Glomerular endothelial cell (primary cell): ENCODE measurements at regions not wholly inside any gene's neighbourhood (a gene's known extent, or its start where the extent isn't known, plus 50 kb on each side); places are given as distances from the start of the nearest gene placed in this dataset.
"Not testable (repeated sequence)": the region's sequence is repeated elsewhere in the genome, so short reads cannot be mapped to it uniquely, and the experiment has no call there.

Experiments
- DNase-seq: peaks from one replicate; pipeline ENCODE4 v3.0.0-alpha.2; 2011; ENCODE audit warnings: low read depth, low spot score; ENCODE audit errors: extremely low read depth

- no peak for DNase-seq
These were observed 926.8 kb upstream of the SLC39A10 start for GRCh38 chr2:194730266-194730665.

GRCh38 chr2:194725169-194725568 is 931.9 kb upstream of the SLC39A10 start:
- no peak for DNase-seq

- no peak for DNase-seq
These were observed 933.6 kb upstream of the SLC39A10 start for GRCh38 chr2:194723446-194723845.

- no peak for DNase-seq
These were observed 935.8 kb upstream of the SLC39A10 start for GRCh38 chr2:194721227-194721626.

DNA sequence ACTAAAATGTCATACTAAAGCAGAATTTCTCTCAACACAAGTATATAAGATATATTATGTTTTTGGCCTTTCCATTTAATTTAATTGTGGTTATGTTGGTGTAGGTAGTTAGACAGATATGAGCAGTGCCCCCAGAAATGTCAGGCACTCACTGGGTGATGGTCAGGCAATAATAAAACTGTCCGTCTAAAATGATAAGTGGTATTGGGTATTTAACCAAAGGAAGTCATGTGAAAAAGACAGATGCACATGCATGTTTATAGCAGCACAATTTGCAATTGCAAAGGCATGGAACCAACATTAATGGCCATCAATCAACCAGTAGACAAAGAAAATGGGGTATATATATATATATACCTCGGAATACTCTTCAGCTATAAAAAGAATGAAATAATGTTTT is 936.6 kb upstream of the SLC39A10 start:
- DNase-seq, result no peak

GRCh38 chr2:194718881-194719280 is 938.1 kb upstream of the SLC39A10 start:
- DNase-seq, result no peak

DNA sequence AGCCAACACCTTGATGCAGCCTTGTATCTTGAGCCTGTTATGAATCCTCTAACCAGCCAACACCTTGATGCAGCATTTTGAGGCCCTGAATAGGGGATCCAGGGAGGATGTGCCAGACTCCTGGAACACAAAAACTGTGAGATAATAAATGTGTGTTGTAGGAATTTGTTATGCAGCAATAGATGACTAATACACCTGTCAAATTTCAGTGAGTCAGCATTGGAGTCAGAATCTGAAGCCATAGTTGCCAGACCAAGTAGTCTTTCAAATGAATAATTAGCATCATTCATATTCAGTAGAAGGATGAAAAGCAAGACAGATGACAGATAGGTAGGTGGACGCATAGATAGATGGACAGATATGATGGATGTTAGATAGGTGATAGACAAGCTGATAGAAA is 942.5 kb upstream of the SLC39A10 start:
- DNase-seq, result no peak

GRCh38 chr2:194709840-194710239 is 947.2 kb upstream of the SLC39A10 start:
- DNase-seq, result no peak

DNA sequence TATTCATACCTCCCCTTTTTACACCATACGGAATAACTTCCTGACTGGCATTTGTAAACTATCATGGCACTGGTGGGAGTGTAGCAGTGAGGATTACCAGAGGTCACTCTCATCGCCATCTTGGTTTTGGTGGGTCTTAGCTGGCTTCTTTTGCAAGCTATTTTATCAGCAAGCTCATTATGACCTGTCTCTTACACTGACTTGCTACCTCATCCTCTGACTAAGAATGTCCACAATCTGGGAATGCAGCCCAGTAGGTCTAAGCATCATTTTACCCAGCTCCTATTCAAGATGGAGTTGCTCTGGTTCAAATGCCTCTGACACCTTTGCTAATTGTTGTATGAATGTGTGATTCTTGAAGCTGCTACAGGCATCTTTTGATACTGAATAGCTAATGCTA is 950.8 kb upstream of the SLC39A10 start:
- no peak for DNase-seq

DNA sequence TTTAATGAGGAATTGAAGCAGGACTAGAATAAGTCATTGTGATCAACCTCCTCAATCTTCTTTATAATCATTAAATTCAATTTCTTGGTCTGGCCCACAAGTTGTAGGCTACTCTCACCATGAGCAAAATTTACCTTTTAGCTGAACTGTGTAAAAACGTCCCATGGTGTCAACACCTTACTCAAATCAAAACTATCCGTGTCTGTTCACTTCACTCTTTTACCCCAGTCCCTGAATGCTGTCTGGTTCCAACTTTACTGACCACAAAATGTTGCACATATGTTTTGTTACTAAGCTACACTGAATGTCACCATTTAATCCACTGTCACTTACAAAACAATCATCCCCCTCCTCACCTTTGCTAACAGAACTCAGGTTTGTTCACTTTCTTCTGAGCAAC is 951.6 kb upstream of the SLC39A10 start:
- no peak for DNase-seq

DNA sequence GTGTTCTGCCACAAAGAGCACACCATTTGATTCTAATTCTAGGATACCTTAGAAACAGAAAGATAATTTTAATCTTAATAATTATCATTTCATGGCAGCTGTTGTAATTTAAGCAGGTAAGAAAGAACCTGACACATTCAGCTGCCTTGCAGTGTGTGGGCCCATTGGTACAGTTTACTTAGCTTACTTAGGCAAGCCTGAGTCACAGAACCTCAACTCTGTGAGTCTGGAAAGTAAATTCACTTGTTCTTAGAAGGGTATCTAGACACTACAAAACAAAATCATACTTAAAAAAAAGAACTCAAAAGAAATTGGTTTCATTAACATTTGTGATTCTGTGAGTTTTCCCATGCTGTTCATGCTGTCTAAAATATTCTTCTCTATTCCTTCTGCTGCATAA is 956.3 kb upstream of the SLC39A10 start:
- DNase-seq, result no peak

DNA sequence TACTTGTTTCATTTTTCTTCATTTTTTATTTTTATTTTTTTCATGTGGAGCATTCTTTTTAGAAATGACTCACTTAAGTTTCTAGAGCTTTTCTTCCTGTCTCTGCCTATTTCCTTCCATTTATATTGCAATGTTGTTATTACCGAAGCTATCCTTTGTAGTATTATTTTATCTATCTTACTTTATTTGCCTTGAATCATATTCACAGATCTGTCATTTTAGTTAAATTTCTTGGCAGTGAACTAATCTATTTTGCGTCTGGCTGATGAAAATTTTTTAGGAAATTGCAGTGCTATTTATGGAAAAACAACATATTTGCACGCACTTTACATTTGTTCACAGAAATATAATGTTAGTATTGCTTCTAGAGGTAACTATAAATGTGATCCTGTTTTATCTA is 956.9 kb upstream of the SLC39A10 start:
- peak; percentile 23 for DNase-seq

- no peak for DNase-seq
These were observed 959.0 kb upstream of the SLC39A10 start for GRCh38 chr2:194698012-194698411.

GRCh38 chr2:194697439-194697838 is 959.6 kb upstream of the SLC39A10 start:
- DNase-seq, result no peak

GRCh38 chr2:194696690-194697089 is 960.3 kb upstream of the SLC39A10 start:
- no peak for DNase-seq

DNA sequence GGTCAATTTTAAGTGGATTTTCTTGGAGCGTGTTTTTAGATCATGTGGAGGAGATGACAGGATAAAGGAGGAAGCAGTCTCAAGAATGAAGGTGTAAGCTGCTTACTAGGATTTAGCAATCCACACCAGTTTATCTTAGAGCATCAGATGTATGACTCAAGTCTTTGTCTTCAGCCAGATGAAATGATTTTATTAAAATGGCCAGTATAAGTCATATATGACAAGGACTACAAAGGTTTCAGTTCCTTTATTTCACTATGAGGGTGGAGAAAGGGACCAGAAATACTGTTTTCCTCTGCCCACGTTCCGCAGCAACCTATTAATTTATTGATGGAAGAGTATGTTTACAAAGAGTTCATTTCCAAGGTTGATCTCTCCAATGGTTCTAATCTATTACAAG is 970.5 kb upstream of the SLC39A10 start:
- DNase-seq, result no peak

GRCh38 chr2:194674043-194674442 is 983.0 kb upstream of the SLC39A10 start:
- no peak for DNase-seq

DNA sequence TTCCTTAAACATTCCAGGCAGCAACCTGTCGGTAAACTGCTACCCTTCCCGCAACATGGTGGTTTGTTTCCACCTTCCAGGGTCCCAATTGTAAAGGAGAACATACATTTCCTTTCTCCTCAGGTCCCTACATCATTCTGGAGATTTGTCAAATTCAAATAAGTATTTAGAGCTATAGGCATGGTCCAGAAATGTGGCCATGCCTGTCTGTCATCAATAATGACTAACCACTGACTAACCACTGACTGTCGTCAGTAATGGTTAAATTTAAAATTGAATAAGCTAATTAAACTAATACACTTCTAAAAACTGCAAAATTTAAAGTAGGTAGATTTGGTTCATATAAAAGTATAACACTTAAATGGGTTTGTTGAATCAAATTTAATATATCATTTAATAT is 984.0 kb upstream of the SLC39A10 start:
- no peak for DNase-seq

- no peak for DNase-seq
These were observed 995.6 kb upstream of the SLC39A10 start for GRCh38 chr2:194661431-194661830.

DNA sequence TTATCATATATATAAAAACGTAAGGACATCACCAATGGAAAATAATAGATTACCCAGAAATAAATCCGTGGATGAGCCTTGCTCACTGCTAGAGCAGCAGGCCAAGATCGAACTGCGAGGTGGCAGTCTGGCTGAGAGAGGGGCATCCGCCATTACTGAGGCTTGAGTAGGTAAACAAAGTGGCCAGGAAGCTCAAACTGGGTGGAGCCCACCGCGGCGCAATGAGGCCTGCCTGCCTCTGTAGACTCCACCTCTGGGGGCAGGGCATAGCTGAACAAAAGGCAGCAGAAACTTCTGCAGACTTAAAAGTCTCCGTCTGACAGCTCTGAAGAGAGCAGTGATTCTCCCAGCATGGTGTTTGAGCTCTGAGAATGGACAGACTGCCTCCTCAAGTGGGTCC is 1018.0 kb upstream of the SLC39A10 start:
- DNase-seq, result not testable (repeated sequence)

DNA sequence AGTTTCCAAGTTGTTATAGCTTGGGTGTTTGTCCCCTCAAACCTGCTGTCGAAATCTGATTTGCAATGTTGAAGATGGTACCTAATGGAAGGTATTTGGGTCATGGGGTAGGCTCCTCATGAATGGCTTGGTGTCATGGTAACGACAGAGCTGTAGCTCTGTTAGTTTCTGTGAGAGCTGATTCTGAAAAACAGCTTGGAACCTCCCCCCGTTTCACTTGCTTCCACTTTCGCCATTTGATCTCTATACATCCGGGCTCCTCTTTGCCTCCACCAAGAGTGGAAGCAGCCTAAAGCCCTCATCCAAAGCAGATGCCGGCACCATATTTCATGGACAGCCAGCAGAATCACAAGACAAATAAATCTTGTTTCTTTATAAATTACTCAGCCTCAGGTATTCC is 1035.1 kb upstream of the SLC39A10 start:
- no peak for DNase-seq

DNA sequence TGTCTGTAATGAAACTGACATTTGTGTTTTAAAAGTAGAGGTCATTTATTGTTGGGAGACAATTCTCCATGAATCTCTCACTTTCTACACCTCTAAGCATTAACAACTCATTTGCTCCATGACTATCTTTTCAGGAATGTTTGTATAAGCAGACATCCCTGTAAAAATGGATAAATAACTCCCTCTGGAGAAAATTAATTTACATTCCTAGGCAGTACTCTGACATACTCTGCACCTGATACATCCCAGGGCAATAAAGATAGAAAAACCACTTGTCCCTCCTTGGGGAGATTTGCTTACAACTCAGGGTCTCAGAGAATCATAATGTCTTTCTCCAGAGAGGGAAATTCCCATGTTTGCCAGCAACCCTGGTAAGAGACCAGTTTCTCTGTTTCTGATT is 1037.7 kb upstream of the SLC39A10 start:
- DNase-seq, result no peak

DNA sequence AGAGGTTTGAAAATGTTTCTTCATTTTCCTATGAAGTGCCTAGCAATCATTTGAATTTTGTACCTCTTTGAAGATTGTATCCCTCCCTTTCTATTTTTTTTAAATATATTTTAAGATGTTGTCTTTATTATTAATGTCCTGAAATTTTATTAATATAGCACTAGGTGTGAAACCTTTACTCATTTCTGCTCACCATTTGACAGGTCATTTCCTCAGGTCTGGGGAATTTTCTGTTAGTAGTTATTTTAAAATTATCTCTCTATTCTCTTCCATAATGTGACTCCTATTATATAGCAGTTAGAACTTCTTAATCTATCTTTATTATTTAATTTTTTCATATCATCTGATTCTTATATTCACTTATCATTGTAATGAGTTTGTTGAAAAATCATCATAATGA is 1038.6 kb upstream of the SLC39A10 start:
- DNase-seq, result no peak

DNA sequence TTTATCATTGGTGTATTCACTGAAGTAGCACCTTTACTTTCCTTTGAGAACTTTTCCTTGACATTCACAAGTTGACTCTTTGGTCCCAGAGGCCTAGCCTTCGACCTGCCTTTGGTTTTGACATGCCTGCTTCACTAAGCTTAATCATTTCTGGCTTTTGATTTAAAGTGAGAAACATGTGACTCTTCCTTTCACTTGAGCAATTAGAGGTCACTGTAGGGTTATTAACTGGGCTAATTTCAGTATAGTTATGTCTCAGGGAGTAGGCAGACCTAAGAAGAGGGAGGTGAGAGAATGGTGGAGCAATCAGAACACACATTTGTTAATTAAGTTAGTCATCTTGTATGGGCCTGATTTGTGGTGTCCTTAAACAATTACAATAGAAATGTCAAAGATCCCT is 1040.7 kb upstream of the SLC39A10 start:
- DNase-seq, result no peak
